Neural progenitor cell (in vitro differentiated cells): ENCODE measurements at regions not wholly inside any gene's neighbourhood (a gene's known extent, or its start where the extent isn't known, plus 50 kb on each side); places are given as distances from the start of the nearest gene placed in this dataset.

Source experiments
- DNase-seq: peaks from one replicate; pipeline ENCODE4 v3.0.0-alpha.2; 2016; ENCODE audit warnings: low spot score
- H2AFZ ChIP-seq: fragments of 200-600 bp; sonication (generic); replicated peaks from 2 replicates; pipeline ENCODE4 v1.6.1; 2016; ENCODE audit warnings: antibody characterized with exemption
- H3F3A ChIP-seq: fragments of 200-600 bp; sonication (generic); 2 replicates; pipeline ENCODE4 v1.6.1; 2016; ENCODE audit warnings: antibody characterized with exemption, low read depth
- H3K27ac ChIP-seq: fragments of 200-600 bp; sonication (generic); 2 replicates; pipeline ENCODE4 v1.5.1; 2016; ENCODE audit warnings: mild to moderate bottlenecking
- H3K27me3 ChIP-seq: fragments of 200-600 bp; sonication (generic); 2 replicates; pipeline ENCODE4 v1.6.1; 2016; ENCODE audit warnings: mild to moderate bottlenecking, moderate library complexity
- H3K36me3 ChIP-seq: fragments of 200-600 bp; sonication (generic); 2 replicates; pipeline ENCODE4 v1.5.1; 2016
- H3K4me1 ChIP-seq: fragments of 200-600 bp; sonication (generic); 2 replicates; pipeline ENCODE4 v1.6.1; 2016; ENCODE audit warnings: mixed run types
- H3K4me2 ChIP-seq: fragments of 200-600 bp; sonication (generic); 2 replicates; pipeline ENCODE4 v1.6.1; 2016
- H3K4me3 ChIP-seq: fragments of 200-600 bp; sonication (generic); 2 replicates; pipeline ENCODE4 v1.5.1; 2016
- H3K79me2 ChIP-seq: fragments of 200-600 bp; sonication (generic); 2 replicates; pipeline ENCODE4 v1.6.1; 2016; ENCODE audit warnings: low read depth
- H3K9ac ChIP-seq: fragments of 200-600 bp; sonication (generic); 2 replicates; pipeline ENCODE4 v1.6.1; 2016
- H3K9me3 ChIP-seq: fragments of 200-600 bp; sonication (generic); 2 replicates; pipeline ENCODE4 v1.5.1; 2016; ENCODE audit warnings: low read depth
- H4K20me1 ChIP-seq: fragments of 200-600 bp; sonication (generic); 2 replicates; pipeline ENCODE4 v1.6.1; 2016; ENCODE audit warnings: low read depth
- H3K27ac Mint-ChIP-seq: 3 replicates; pipeline ENCODE4 v1.8.0; 2021; ENCODE audit warnings: mixed read lengths
- H3K27me3 Mint-ChIP-seq: 2 replicates; pipeline ENCODE4 v1.8.0; 2022; ENCODE audit warnings: low read depth, mild to moderate bottlenecking, inconsistent platforms, moderate library complexity, mixed read lengths; ENCODE audit not compliant: insufficient read depth
- H3K36me3 Mint-ChIP-seq: 3 replicates; pipeline ENCODE4 v1.8.0; 2021; ENCODE audit warnings: mixed read lengths
- H3K4me1 Mint-ChIP-seq: 3 replicates; pipeline ENCODE4 v1.8.0; 2021; ENCODE audit warnings: mixed read lengths
- H3K4me3 Mint-ChIP-seq: 3 replicates; pipeline ENCODE4 v1.8.0; 2021; ENCODE audit warnings: mild to moderate bottlenecking, moderate library complexity, mixed read lengths
- H3K9me3 Mint-ChIP-seq: 3 replicates; pipeline ENCODE4 v1.8.0; 2020; ENCODE audit warnings: mixed read lengths
- CTCF ChIP-seq: fragments of 200-600 bp; sonication (generic); IDR thresholded peaks from 2 replicates; pipeline ENCODE4 v1.5.1; 2017; ENCODE audit warnings: antibody characterized with exemption, mild to moderate bottlenecking
- EZH2 ChIP-seq: fragments of 200-600 bp; sonication (generic); IDR thresholded peaks from 2 replicates; pipeline ENCODE4 v1.6.1; 2017; ENCODE audit warnings: antibody characterized with exemption, mild to moderate bottlenecking, moderate library complexity
- EZH2phosphoT487 ChIP-seq: fragments of 200-600 bp; sonication (generic); IDR thresholded peaks from 2 replicates; pipeline ENCODE4 v1.6.1; 2017; ENCODE audit warnings: antibody characterized with exemption

- Mint-ChIP-seq H3K4me3 (no peak overlapping the region), H3K9me3 (no peaks in the 10 kb centered on the region), H3K36me3 (no peaks in the 10 kb centered on the region), H3K4me1 (peaks cover 13% of the 10 kb centered on the region), H3K27ac (no peak overlapping the region), H3K27me3 (no peaks in the 10 kb centered on the region)
- DNase-seq: no peak
- Histone ChIP-seq H3K27me3 (no peaks in the 10 kb centered on the region), H3K79me2 (no peaks in the 10 kb centered on the region), H3K4me2 (no peak overlapping the region), H3K36me3 (no peaks in the 10 kb centered on the region), H2AFZ (no peak overlapping the region), H3F3A (no peaks in the 10 kb centered on the region), H3K9ac (no peak overlapping the region), H3K9me3 (no peaks in the 10 kb centered on the region), H3K4me3 (no peak overlapping the region), H3K4me1 (peaks cover 7% of the 10 kb centered on the region), H4K20me1 (no peaks in the 10 kb centered on the region), H3K27ac (no peak overlapping the region)
- TF ChIP-seq CTCF (no peak), EZH2 (no peak), EZH2phosphoT487 (no peak)
Observed at GRCh38 chr10:43806831-43807640, 158.4 kb upstream of the ZNF32 start.

GRCh38 chr10:43803791-43804190 is 155.1 kb upstream of the ZNF32 start:
- H3K27ac Mint-ChIP-seq: no peak overlapping the region
- H3K36me3 Mint-ChIP-seq: no peaks in the 10 kb centered on the region
- H2AFZ ChIP-seq: no peak overlapping the region
- TF ChIP-seq CTCF (no peak), EZH2phosphoT487 (no peak), EZH2 (no peak)
- H3K9ac ChIP-seq: no peak overlapping the region
- H3K4me3 ChIP-seq: no peak overlapping the region
- DNase-seq: no peak
- H3K27me3 Mint-ChIP-seq: no peaks in the 10 kb centered on the region
- no peaks in the 10 kb centered on the region for H3K36me3 ChIP-seq
- peaks cover 22% of the 10 kb centered on the region for H3K4me1 Mint-ChIP-seq
- H3K4me1 ChIP-seq: no peaks in the 10 kb centered on the region
- H3K9me3 Mint-ChIP-seq: peaks cover 5% of the 10 kb centered on the region
- no peaks in the 10 kb centered on the region for H3K79me2 ChIP-seq
- no peak overlapping the region for H3K4me2 ChIP-seq
- no peaks in the 10 kb centered on the region for H4K20me1 ChIP-seq
- no peak overlapping the region for H3K4me3 Mint-ChIP-seq
- H3F3A ChIP-seq: no peaks in the 10 kb centered on the region
- H3K27me3 ChIP-seq: no peaks in the 10 kb centered on the region
- H3K27ac ChIP-seq: no peak overlapping the region
- H3K9me3 ChIP-seq: no peaks in the 10 kb centered on the region

GRCh38 chr10:43802988-43803696 is 154.5 kb upstream of the ZNF32 start:
- no peaks in the 10 kb centered on the region for H3K9me3 ChIP-seq
- no peaks in the 10 kb centered on the region for H3K36me3 ChIP-seq
- no peak overlapping the region for H3K4me2 ChIP-seq
- no peaks in the 10 kb centered on the region for H3K36me3 Mint-ChIP-seq
- H3K27ac Mint-ChIP-seq: no peak overlapping the region
- no peak overlapping the region for H2AFZ ChIP-seq
- no peaks in the 10 kb centered on the region for H3K79me2 ChIP-seq
- H3K4me3 Mint-ChIP-seq: no peak overlapping the region
- no peak overlapping the region for H3K27ac ChIP-seq
- H3K27me3 Mint-ChIP-seq: no peaks in the 10 kb centered on the region
- TF ChIP-seq CTCF: no peak
- TF ChIP-seq EZH2phosphoT487: no peak
- no peak for TF ChIP-seq EZH2
- no peak overlapping the region for H3K4me3 ChIP-seq
- H3K9me3 Mint-ChIP-seq: peaks cover 5% of the 10 kb centered on the region
- no peak overlapping the region for H3K9ac ChIP-seq
- DNase-seq: no peak
- no peaks in the 10 kb centered on the region for H4K20me1 ChIP-seq
- no peaks in the 10 kb centered on the region for H3K4me1 ChIP-seq
- H3K4me1 Mint-ChIP-seq: peaks cover 23% of the 10 kb centered on the region
- no peaks in the 10 kb centered on the region for H3F3A ChIP-seq
- H3K27me3 ChIP-seq: no peaks in the 10 kb centered on the region
